Right forelimb (tissue), 1 donor: ENCODE measurements at regions not wholly inside any gene's neighbourhood (a gene's known extent, or its start where the extent isn't known, plus 50 kb on each side); places are given as distances from the start of the nearest gene placed in this dataset.
A peak's percentile ranks its signal among the peaks of the same experiment; 100 is the strongest.

Experiments
- DNase-seq: peaks from one replicate; pipeline ENCODE4 v3.0.0-alpha.2; 2018

- DNase-seq = no peak
These were observed 221.3 kb upstream of the KCNJ16 start for GRCh38 chr17:69853541-69854224.

- no peak for DNase-seq
These were observed 220.7 kb upstream of the KCNJ16 start for GRCh38 chr17:69854225-69854780.

GRCh38 chr17:69856946-69857345 lies 218.1 kb upstream of the KCNJ16 start:
- no peak for DNase-seq

DNA sequence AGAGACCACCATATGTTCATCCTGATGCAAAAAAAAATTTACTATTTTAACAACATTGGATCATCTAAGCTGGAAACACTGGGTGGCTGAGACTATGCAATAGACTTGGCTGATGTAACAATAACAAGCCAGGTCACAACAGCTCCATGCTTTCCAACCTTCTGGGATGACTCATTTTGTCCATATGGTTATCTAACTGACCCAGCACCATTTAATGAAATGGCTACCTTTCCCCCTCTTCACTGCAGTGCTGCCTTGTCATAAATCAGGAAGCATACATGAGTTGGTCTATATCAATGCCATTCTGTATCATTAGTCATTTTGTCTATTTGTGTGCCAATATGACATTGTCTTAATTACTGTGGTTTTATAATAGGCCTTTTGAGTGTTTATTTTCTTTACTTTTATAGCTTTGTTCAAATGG lies 217.6 kb upstream of the KCNJ16 start:
- DNase-seq = no peak

DNA sequence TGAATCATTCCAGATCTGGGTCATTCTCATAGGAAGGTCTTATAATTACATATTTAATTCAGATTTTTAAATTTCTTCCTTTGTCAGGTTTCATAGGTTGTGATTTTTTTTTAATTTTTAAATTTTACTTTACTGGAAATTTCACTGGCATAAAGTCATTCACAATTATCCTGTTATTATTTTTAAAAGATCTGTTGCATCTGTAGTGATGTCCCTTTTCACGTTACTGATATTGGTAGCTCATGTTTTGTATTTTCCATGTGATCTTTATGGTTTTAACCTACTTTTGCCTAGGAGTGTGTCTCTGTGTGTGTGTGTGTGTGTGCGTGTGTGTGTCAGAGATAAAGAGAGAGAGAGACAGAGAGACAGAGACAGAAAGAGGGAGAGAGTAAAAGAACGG lies 216.6 kb upstream of the KCNJ16 start:
- no peak for DNase-seq

- no peak for DNase-seq
These were observed 214.8 kb upstream of the KCNJ16 start for GRCh38 chr17:69860142-69860680.

DNA sequence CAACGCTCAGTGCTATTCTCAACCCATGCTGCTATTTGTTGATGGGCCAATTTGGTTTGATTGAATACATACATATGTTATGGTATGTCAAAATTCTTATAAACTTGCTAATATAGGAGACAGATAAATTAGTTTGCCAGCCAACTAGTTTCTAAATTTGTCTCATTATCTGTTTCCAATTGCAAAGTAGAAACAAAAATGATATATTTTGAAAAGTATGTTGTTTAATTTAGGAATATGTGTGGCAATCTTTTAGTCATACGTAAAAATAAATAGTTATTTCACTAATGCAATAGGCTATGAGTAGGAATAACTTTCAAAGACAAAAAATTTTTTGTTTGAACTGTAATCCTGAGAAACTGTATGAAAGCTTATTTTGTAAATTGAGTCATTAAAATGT lies 210.6 kb upstream of the KCNJ16 start:
- DNase-seq = no peak

GRCh38 chr17:69869667-69870066 lies 205.4 kb upstream of the KCNJ16 start:
- DNase-seq = no peak

- no peak for DNase-seq
These were observed 204.9 kb upstream of the KCNJ16 start for GRCh38 chr17:69870091-69870530.

GRCh38 chr17:69870751-69871199 lies 204.2 kb upstream of the KCNJ16 start:
- peak; percentile 49 for DNase-seq

GRCh38 chr17:69871318-69871717 lies 203.7 kb upstream of the KCNJ16 start:
- no peak for DNase-seq

GRCh38 chr17:69872675-69873262 lies 202.3 kb upstream of the KCNJ16 start:
- no peak for DNase-seq

DNA sequence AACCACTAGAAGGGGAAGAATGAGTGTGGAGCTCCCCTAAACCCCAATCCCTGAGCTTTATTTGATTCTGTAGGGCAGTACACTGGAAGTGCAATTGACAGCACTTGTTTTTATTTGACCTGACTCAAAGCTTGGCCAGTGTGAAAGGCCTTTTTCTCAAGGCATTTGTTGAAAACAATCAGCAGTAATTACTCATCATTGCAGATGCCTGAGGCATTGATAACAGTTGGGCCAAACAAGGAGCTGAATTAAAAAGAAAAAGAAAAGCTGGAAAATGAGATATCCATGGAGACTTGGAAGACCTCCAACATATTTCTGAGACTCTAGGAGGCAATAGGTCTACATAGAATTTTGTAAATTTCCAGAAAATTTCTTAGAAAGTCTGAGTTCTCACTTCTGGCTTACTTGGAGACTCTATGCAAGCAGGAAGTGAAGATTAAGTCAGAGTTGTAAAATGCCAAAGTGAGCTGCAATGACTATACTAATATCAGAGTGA lies 200.8 kb upstream of the KCNJ16 start:
- no peak for DNase-seq

DNA sequence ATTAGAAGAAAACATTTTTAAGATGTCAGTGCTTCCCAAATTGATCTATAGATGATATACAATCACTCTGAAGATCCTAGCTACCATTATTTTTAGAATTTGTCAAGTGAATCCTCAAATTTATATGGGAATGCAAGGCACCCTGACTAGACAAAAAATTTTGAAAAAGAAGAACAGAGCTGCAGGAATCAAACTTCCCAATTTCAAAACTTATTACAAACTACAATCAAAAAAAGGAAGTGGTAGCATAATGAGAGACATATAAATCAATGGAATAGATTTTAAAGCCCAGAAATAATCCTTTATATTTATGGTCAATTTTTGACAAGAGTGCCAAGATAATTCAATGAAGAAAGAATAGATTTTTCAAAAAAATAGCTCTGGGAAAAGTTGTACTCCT lies 198.3 kb upstream of the KCNJ16 start:
- DNase-seq = no peak

DNA sequence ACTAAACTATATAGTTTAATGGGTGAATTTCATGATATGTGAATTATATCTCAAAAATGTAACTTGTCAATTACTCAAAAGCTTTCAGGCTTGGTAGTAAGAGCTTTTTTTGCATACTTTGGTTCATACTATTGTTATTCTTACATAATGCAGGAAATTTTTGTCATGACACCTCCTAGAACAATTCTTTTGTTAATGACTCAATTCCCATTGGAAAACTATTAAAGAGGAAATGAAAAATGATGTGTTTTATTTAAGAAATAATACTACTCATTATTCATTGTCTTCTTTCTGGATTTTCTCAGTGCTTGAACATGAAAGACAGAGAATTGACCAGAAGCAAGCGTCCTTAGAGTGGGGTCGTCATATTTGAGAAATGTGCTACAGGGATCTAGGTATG lies 196.4 kb upstream of the KCNJ16 start:
- DNase-seq = no peak

GRCh38 chr17:69879576-69879975 lies 195.4 kb upstream of the KCNJ16 start:
- no peak for DNase-seq

GRCh38 chr17:69880591-69881112 lies 194.4 kb upstream of the KCNJ16 start:
- DNase-seq = no peak

DNA sequence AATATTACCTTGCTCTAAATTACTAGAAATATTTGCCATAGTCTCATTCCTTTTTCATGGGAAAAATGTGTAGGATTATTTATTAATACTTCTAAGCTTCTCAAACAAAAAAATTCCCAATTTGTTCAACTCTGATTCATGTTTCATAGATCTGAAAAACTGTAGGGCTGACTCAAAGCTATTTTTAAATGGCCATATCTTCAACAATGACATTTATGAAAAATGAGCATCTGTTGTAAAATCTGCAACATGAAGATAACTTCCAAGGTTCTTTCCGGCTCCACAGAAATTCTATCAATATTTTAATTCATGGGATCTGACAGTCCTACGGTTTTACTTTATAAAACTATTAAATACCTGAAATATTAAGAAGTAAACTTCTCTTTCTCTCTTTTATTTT lies 192.7 kb upstream of the KCNJ16 start:
- DNase-seq = no peak

DNA sequence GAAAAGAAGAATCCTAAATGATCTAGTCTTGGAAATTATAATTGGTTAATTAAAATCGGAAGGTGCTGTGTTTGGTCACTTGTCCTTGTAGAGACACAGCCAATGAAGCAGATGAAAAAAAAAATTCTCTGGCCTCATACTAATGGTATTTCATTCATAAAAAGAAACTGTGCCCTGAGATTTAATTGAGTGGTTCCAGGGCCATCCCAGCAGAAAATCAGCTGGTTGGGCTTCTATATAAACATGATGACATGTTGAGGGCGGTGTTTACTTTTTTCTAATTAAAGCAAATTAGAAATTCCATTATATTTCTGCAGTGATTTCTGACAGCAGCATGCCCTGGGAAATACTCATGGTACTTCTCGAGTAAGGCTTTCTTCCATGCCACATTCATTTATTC lies 191.9 kb upstream of the KCNJ16 start:
- no peak for DNase-seq

DNA sequence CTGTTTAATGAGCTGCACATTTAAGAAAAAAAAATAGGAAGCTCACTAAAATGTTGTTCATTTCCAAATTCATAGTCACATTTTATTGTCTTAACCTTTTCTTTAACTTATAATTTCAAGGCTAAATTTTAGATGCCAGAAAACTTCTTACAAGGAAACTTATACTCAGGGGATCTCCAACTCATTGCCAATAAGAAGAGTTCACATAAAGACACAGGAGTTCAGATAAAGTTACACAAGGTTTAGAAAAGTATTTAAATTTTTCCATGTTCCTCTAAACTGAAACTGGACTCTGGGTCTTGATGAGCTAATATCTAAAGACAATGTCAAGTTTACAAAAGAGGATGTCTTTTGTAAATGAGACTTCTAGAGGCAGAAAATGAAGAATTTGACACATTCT lies 190.7 kb upstream of the KCNJ16 start:
- DNase-seq = no peak

DNA sequence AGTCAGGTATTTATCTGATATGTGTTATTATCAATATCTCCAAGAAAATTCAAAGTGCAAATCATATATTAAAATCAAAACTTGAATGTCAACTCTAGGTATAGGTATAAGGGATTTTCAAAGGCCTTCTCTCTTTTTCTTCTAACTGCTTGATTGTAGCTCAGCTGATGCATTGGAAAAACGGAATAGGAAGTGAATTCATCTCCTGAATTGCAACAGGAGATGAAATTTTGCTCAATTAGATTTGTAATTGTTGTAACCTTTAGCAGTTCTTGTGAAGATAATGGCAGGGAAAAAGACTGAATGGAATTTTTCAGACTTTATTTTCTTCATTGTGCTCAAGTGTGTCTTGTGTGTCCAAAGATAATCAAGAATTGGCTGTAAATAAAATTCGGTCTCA lies 190.2 kb upstream of the KCNJ16 start:
- no peak for DNase-seq

- no peak for DNase-seq
These were observed 176.4 kb upstream of the KCNJ16 start for GRCh38 chr17:69898601-69899000.

GRCh38 chr17:69900101-69900500 lies 174.9 kb upstream of the KCNJ16 start:
- no peak for DNase-seq

DNA sequence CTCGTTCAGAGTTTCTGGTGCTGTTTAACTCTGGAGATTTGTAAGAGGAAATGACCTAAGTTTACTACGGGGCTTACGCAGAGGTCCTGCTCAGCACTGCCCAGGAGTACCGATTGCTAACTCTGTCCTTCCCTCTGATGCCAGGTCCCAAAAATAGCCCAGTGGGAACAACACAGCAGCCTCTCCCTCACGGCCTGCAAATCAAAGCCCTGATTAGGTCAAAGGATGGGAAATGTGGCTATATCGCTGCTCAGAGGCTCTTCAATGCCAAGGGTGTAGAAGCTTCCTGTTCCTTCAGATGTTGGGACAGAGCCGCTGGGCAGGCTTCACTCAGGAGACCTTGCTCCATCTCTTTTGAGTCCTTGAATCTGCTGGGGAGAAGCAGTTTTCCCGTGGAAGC lies 174.2 kb upstream of the KCNJ16 start:
- DNase-seq = no peak
